ENCODE measurements at regions not wholly inside any gene's neighbourhood (a gene's known extent, or its start where the extent isn't known, plus 50 kb on each side); places are given as distances from the start of the nearest gene placed in this dataset.

- no peak for TF ChIP-seq CTCF (IDR thresholded peaks at IDR 0.05)
- no peak for TF ChIP-seq EZH2 (IDR thresholded peaks at IDR 0.05; ENCODE audit: borderline replicate concordance, insufficient read depth, low read depth, low read length, poor library complexity, severe bottlenecking)
These were observed 169.0 kb downstream of the SYK start for GRCh38 chr9:90970608-90971007.
